SKM-1 (cell line): ENCODE measurements at regions not wholly inside any gene's neighbourhood (a gene's known extent, or its start where the extent isn't known, plus 50 kb on each side); places are given as distances from the start of the nearest gene placed in this dataset.
"Not testable (repeated sequence)": the region's sequence is repeated elsewhere in the genome, so short reads cannot be mapped to it uniquely, and the experiment has no call there.

Experiments used
- DNase-seq: peaks from one replicate; lab custom pipeline; 2025; ENCODE audit not compliant: unreplicated experiment; lab: John Stamatoyannopoulos, UW

GRCh38 chr1:74818241-74818640 is 85.3 kb downstream of the TYW3 start:
- no peak for DNase-seq

GRCh38 chr1:74818661-74819456 is 85.9 kb downstream of the TYW3 start:
- DNase-seq: no peak

- DNase-seq: no peak
These were observed 90.0 kb downstream of the TYW3 start for GRCh38 chr1:74822851-74823401.

DNA sequence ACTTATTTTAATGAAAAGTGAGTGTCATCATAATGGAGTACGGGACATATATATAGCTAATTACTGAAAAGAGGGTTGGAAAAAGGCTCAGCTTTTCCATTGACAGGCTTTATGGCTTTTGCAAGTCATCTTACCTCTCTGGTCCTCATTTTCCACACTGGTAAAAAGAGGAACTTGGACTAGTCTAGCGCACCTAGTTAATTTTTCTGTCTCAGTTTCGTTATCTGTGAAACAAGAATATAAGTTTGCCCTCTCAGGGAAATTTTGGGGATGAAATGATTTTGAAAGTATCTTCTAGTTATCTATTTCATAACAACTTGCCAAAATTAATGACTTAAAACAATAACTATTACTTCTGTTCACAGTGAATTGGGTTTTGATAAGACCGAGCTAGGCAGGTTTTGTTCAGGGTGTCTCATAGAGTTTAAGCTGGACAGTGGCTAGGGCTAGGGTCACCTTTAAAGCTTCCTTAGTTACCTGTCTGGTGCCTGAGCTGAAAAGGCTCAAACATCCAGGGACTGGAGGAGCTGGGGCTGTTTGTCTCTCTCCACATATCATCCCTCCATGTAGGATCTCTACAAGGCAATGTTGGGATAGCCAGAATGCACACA is 91.7 kb downstream of the TYW3 start:
- no peak for DNase-seq

- DNase-seq: no peak
These were observed 97.8 kb downstream of the TYW3 start for GRCh38 chr1:74830766-74831165.

GRCh38 chr1:74834261-74834660 is 101.3 kb downstream of the TYW3 start:
- no peak for DNase-seq

- no peak for DNase-seq
These were observed 102.1 kb downstream of the TYW3 start for GRCh38 chr1:74835051-74835450.

DNA sequence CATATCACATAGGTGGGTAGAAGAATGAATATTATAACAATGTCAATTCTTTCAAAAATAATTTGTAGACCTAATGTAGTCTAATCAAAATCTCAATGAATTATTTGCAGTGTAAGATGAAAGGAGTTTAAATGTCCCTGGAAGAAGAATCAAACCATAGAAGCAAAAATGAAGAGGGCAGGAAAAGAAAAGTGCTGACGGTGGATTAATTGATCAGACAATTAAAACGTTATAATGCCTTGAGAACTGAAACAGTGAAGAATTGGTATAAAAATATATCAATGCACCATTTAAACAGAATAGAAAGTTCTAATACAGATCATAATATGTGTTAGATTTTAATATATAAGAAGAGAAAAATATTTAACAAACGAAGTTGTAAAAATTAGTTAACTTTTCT is 109.8 kb downstream of the TYW3 start:
- no peak for DNase-seq

GRCh38 chr1:74847715-74848114 is 114.8 kb downstream of the TYW3 start:
- DNase-seq: no peak

GRCh38 chr1:74853756-74854155 is 120.8 kb downstream of the TYW3 start:
- DNase-seq: no peak

- DNase-seq: no peak
These were observed 123.2 kb downstream of the TYW3 start for GRCh38 chr1:74856174-74856573.

DNA sequence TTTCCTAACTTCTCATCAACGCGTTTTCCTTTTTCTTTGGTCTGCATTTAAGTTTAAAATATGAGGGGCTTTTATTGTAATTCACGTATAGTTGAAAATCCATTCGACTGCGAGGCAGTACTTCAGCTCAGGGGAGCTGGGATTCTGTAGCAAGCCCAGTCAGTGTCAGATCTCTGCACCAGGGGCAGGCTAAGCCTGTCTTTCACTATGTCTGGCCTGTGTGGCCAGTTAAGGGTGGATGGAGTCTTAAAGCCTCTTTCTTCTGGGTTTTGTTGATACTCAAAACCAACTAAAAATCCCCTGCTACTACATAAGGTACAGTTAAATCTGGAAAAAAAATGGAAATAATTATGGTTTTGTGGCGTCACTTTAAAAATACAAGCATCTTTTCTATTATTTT is 124.7 kb downstream of the TYW3 start:
- no peak for DNase-seq

DNA sequence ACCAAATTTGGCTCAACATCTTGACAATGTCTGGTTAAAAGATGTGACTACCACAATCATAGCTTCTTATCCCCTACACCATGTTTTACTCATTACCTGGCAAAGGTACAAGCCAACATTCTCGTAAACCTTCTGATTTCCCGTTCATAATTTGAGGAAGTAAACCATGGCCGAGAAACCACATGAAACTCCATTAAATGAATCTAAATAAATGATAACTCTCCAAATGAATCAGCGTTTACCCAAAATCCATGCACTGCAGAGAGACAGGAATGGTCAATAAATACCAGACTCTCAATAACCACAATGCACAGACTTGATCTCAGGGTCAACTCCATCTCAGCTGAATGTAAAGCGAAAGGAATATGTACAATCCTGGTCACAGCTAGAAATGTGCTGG is 125.2 kb downstream of the TYW3 start:
- no peak for DNase-seq

DNA sequence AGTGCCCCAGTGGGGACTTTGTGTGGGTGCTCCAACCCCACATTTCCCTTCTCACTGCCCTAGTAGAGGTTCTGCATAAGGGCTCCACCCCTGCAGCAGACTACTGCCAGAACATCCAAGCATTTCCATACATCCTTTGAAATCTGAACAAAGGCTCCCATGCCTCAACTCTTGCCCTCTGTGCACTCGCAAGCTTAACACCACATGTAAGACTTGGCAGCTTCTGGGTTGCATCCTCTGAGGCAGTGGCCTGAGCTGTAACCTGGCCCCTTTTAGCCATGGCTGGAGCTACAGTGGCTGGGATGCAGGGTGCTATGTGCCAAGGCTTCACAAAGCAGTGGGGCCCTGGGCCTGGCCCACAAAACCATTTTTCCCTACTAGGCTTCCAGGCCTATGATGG is 128.9 kb downstream of the TYW3 start:
- DNase-seq: no peak

GRCh38 chr1:74869702-74870101 is 136.8 kb downstream of the TYW3 start:
- DNase-seq: no peak

DNA sequence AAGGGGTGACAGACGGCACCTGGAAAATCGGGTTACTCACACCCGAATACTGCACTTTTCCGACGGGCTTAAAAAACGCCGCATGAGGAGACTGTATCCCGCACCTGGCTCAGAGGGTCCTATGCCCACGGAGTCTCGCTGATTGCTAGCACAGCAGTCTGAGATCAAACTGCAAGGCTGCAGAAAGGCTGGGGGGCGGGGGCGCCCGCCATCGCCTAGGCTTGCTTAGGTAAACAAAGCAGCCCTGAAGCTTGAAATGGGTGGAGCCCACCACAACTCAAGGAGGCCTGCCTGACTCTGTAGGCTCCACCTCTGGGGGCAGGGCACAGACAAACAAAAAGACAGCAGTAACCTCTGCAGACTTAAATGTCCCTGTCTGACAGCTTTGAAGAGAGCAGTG is 144.4 kb downstream of the TYW3 start:
- not testable (repeated sequence) for DNase-seq

- no peak for DNase-seq
These were observed 162.5 kb downstream of the TYW3 start for GRCh38 chr1:74895411-74895810.

DNA sequence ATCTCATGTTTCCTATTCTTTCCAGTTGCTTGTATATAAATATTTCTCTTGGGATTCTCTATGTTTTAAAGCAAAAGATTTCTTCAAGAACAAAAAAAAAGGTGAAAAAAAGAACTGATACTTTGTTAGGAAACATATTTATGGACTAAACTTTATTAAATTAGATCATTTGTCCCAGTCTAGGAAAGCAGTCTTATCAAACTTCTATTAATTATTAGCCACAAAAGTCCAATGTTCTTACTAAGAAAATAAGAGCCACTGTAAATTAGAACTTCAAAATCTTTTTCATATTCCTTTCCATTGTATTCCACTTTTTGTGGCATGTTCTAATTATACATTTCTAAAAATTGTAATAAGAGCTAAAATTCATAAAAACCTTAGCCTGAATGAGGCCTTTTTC is 175.2 kb downstream of the TYW3 start:
- no peak for DNase-seq

DNA sequence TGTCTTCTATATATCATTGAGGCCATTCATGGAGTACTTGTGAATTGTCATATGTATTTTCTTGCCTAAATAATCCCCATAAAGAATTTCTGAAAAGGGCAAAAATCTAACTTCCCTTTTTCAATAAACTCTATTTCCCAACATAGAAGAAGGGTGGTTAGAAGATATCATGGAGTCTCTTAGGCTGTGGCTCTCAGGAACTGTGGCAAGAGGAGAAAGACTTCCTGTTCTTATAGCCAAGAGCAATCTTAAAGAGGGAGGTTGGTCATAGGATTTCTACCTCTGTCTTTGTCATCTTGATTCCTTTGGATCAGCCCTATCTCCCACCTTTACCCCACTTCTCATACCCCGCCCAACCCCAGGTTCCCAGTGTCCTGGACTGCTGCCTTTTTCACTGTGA is 175.8 kb downstream of the TYW3 start:
- DNase-seq: peak; percentile 70

- DNase-seq: no peak
These were observed 181.0 kb downstream of the TYW3 start for GRCh38 chr1:74913978-74914377.

GRCh38 chr1:74933500-74933899 is 200.5 kb downstream of the TYW3 start:
- DNase-seq: no peak

GRCh38 chr1:74935446-74935845 is 198.7 kb upstream of the LHX8 start:
- no peak for DNase-seq

DNA sequence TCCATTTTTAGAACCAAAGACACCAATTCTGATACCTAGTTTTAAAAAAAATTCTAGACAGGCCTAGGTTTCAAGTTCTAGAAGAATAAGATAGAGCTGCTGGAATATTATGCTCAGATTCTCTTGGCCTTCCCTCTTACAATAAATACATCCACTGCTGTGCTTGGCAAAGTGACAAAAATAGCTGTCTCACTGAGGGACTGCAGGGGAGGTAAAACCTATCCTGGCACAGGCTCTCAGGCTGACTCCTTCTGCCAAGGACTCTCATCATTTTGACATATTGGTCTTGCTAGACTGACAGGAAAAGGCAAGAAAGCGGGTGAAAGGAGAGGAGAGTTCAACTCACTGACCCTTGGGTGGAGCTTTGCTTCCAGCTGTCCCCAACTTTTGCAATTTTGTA is 197.0 kb upstream of the LHX8 start:
- DNase-seq: no peak
